Epithelial cell of esophagus (primary cell): ENCODE measurements at regions not wholly inside any gene's neighbourhood (a gene's known extent, or its start where the extent isn't known, plus 50 kb on each side); places are given as distances from the start of the nearest gene placed in this dataset.

ENCODE experiments used
- DNase-seq: peaks from one replicate; pipeline ENCODE4 v3.0.0; 2010; ENCODE audit warnings: low read depth
- H3K4me3 ChIP-seq: 2 replicates; pipeline ENCODE4 v1.5.1; 2011; ENCODE audit warnings: mild to moderate bottlenecking, low read length, control low read depth
- TF ChIP-seq, protein P1 (sequence below): IDR thresholded peaks from 2 replicates; pipeline ENCODE4 v1.5.1; 2011; ENCODE audit warnings: low read depth, mild to moderate bottlenecking, low read length, control low read depth, inconsistent platforms; ENCODE audit not compliant: insufficient read depth; ENCODE audit errors: missing control alignments

- no peak for DNase-seq
- H3K4me3 ChIP-seq, result no peak overlapping the region
- TF ChIP-seq, protein P1, sequence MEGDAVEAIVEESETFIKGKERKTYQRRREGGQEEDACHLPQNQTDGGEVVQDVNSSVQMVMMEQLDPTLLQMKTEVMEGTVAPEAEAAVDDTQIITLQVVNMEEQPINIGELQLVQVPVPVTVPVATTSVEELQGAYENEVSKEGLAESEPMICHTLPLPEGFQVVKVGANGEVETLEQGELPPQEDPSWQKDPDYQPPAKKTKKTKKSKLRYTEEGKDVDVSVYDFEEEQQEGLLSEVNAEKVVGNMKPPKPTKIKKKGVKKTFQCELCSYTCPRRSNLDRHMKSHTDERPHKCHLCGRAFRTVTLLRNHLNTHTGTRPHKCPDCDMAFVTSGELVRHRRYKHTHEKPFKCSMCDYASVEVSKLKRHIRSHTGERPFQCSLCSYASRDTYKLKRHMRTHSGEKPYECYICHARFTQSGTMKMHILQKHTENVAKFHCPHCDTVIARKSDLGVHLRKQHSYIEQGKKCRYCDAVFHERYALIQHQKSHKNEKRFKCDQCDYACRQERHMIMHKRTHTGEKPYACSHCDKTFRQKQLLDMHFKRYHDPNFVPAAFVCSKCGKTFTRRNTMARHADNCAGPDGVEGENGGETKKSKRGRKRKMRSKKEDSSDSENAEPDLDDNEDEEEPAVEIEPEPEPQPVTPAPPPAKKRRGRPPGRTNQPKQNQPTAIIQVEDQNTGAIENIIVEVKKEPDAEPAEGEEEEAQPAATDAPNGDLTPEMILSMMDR, result no peak
These were observed 195.1 kb upstream of the CADM1 start for GRCh38 chr11:115699326-115699725.

DNA sequence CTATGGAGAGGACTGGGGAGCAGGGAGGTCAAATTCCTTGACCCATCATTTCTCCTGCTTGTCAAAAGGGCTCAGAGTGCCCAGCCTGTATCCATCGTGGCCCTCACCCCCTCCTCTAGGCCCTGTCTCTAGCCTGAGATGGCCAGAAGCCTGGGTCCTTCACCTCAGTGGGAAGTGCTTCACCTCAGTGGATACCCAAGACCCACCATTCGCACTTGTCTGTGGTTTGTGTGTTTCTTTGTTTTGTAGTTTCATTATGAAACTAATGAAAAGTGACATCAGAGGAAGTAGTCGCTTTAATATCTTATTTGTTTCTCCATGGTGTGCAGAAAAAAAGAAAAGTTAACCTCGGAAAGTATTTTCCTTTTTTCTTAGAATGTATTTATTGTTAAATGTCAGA lies 194.0 kb upstream of the CADM1 start:
- DNase-seq, result no peak
- no peak overlapping the region for H3K4me3 ChIP-seq
- TF ChIP-seq, protein P1, result no peak

GRCh38 chr11:115696563-115696962 lies 192.3 kb upstream of the CADM1 start:
- TF ChIP-seq, protein P1, result no peak
- H3K4me3 ChIP-seq, result no peak overlapping the region
- DNase-seq, result no peak

GRCh38 chr11:115695677-115696364 lies 191.6 kb upstream of the CADM1 start:
- DNase-seq, result no peak
- TF ChIP-seq, protein P1, result no peak
- no peak overlapping the region for H3K4me3 ChIP-seq

DNA sequence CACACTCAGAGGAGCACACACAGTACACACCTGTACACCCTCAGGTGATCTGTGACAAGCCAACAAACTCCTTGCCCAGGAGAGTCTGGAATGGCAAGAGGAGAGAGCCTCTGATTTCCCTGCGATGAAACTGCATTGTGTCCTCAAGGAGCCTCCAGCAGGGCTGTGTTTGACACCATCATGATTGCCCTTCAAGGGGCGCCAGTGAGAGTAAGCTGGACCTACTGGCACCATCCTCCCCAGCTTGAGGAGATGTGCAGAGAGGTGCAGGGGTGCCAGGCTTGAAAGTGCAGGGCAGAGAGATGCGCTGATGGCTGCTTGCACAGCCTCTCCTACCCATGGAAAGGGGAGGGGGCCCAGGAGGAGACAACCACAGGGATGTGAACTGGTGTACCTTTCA lies 188.8 kb upstream of the CADM1 start:
- TF ChIP-seq, protein P1, result no peak
- no peak overlapping the region for H3K4me3 ChIP-seq
- DNase-seq, result no peak

GRCh38 chr11:115691030-115691429 lies 186.8 kb upstream of the CADM1 start:
- no peak for DNase-seq
- H3K4me3 ChIP-seq, result no peak overlapping the region
- TF ChIP-seq, protein P1, result no peak

- H3K4me3 ChIP-seq, result no peak overlapping the region
- TF ChIP-seq, protein P1, result no peak
- no peak for DNase-seq
These were observed 183.7 kb upstream of the CADM1 start for GRCh38 chr11:115687934-115688333.
